ENCODE measurements at regions not wholly inside any gene's neighbourhood (a gene's known extent, or its start where the extent isn't known, plus 50 kb on each side); places are given as distances from the start of the nearest gene placed in this dataset.
A peak's percentile ranks its signal among the peaks of the same experiment; 100 is the strongest.

GRCh38 chr14:34931206-34931605, 51.6 kb upstream of the SRP54 start:
- peak; percentile 50 for DNase-seq
- Mint-ChIP-seq H3K9me3 (no peaks in the 10 kb centered on the region), H3K27me3 (no peaks in the 10 kb centered on the region), H3K4me1 (ENCODE audit: low read depth) (peaks cover 46% of the 10 kb centered on the region), H3K27ac (peak overlapping the region; percentile 92), H3K4me3 (peak overlapping the region; percentile 64), H3K36me3 (peaks cover 2% of the 10 kb centered on the region)
- intact Hi-C loops (cut with micrococcal nuclease), result loop anchor here (1.0 to 5.0 kb wide), 8 partner anchors 36 to 486 kb away; partner anchors contain the start of genes FAM177A1, PRORP and SRP54
- ChIA-PET CTCF (no interaction called here), POLR2A (interaction anchor here (1.4 to 1.6 kb wide), 2 partner anchors 51 to 57 kb away, joined by 5 to 11 read pairs; partner anchors contain the start of gene SRP54)

DNA sequence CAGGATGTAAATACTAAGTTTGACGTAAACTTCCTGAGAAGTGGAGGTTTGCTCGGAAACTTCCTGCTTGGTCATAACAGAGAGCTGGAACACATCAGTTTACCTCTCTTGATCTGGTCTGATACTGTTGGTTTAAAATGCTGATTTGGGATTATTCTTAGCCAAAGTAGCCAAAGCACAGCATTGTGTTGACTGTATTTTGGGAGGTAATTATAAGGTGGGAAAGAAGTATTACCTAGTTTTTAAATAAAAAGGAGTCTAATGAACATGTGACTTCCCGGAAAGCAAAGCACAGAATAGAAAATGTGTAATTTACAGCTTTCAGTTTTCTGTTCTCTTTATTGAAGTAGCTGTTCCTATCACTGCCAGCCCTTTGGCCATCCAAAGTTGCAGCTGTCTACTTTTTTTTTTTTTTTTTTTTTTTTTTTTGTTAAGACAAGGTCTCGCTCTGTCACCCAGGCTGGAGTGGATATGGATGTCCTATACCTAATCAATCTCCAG, 52.2 kb upstream of the SRP54 start:
- Mint-ChIP-seq H3K36me3 (peaks cover 2% of the 10 kb centered on the region), H3K27ac (peak overlapping the region; percentile 92), H3K4me1 (ENCODE audit: low read depth) (peaks cover 46% of the 10 kb centered on the region), H3K27me3 (no peaks in the 10 kb centered on the region), H3K4me3 (peak overlapping the region; percentile 64), H3K9me3 (no peaks in the 10 kb centered on the region)
- ChIA-PET POLR2A (interaction anchor here (1.4 to 1.6 kb wide), 2 partner anchors 51 to 57 kb away, joined by 5 to 11 read pairs; partner anchors contain the start of gene SRP54), CTCF (interaction anchor here (0.7 kb wide), 1 partner anchor 38 kb away, joined by 4 read pairs; no protein-coding TSS in a partner anchor)
- intact Hi-C loops (cut with micrococcal nuclease), result loop anchor here (1.0 to 5.0 kb wide), 9 partner anchors 36 to 487 kb away; partner anchors contain the start of genes FAM177A1, PRORP and SRP54
- DNase-seq, result peak; percentile 29

DNA sequence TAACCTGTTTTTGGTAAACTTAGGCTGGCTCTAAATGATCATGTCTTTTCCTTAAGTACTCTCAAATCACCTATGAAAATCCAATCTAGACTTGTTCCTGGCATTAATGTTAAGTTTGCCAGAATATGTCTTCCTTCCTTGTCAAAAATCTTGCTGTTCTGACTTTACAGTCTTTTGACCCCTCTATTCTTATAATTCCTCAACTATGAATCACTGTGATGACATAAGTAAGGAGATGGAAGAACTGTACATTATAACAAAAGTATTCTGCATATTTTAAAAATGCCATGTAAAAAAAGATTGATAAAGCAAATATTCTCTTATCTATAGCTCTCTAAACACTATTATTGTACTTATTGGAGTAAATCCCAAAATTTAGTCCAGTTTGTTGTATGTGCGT, 51.4 kb upstream of the BAZ1A start:
- intact Hi-C loops (cut with micrococcal nuclease), result no loop called here
- H3K9me3 Mint-ChIP-seq, result no peaks in the 10 kb centered on the region
- H3K27ac Mint-ChIP-seq, result no peak overlapping the region
- H3K36me3 Mint-ChIP-seq, result peaks cover 2% of the 10 kb centered on the region
- DNase-seq, result no peak
- ChIA-PET CTCF (no interaction called here), POLR2A (no interaction called here)
- no peaks in the 10 kb centered on the region for H3K27me3 Mint-ChIP-seq
- H3K4me1 Mint-ChIP-seq (ENCODE audit: low read depth), result peaks cover 27% of the 10 kb centered on the region
- H3K4me3 Mint-ChIP-seq, result no peak overlapping the region

Data from activated CD4-positive, alpha-beta memory T cell treated with anti-CD3 and anti-CD28 coated beads for 36 hours (primary cell).